ENCODE measurements at regions not wholly inside any gene's neighbourhood (a gene's known extent, or its start where the extent isn't known, plus 50 kb on each side); places are given as distances from the start of the nearest gene placed in this dataset.
"Not testable (repeated sequence)": the region's sequence is repeated elsewhere in the genome, so short reads cannot be mapped to it uniquely, and the experiment has no call there.

GRCh38 chr9:66046992-66047391 is 310.0 kb downstream of the FOXD4L4 start:
- not testable (repeated sequence) for H3K27me3 Mint-ChIP-seq; H3K4me1 Mint-ChIP-seq (ENCODE audit: low read depth); H3K36me3 Mint-ChIP-seq (ENCODE audit: low read depth); DNase-seq; H3K4me3 Mint-ChIP-seq; H3K27ac Mint-ChIP-seq; H3K9me3 Mint-ChIP-seq

DNA sequence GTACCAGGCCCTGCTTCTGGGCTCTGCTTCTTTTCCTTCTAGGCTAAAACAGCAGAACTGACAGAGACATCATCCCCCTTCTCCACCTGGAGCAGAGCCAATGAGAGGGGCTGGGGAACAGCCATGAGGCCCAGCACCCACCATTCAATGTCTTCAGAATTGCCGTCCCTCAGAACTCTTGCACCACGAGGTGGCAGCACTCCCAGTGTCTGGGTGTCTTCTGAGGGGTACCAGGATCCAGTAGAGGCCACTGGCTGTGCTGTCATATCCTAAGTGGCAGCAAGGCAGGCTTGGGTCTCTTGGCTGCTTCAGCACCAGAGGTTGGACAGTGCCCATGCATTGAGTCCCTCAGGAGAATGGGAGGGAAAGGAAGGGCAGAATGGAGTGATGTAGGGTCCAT is 312.8 kb downstream of the FOXD4L4 start:
- H3K4me1 Mint-ChIP-seq (ENCODE audit: low read depth); H3K36me3 Mint-ChIP-seq (ENCODE audit: low read depth); H3K9me3 Mint-ChIP-seq; DNase-seq; H3K27me3 Mint-ChIP-seq; H3K27ac Mint-ChIP-seq; H3K4me3 Mint-ChIP-seq: not testable (repeated sequence)

- not testable (repeated sequence) for H3K27ac Mint-ChIP-seq; H3K27me3 Mint-ChIP-seq; H3K9me3 Mint-ChIP-seq; H3K4me1 Mint-ChIP-seq (ENCODE audit: low read depth); DNase-seq; H3K36me3 Mint-ChIP-seq (ENCODE audit: low read depth); H3K4me3 Mint-ChIP-seq
Observed at GRCh38 chr9:66054705-66055104, 317.8 kb downstream of the FOXD4L4 start.

- not testable (repeated sequence) for DNase-seq; H3K4me3 Mint-ChIP-seq; H3K9me3 Mint-ChIP-seq; H3K36me3 Mint-ChIP-seq (ENCODE audit: low read depth); H3K4me1 Mint-ChIP-seq (ENCODE audit: low read depth); H3K27ac Mint-ChIP-seq; H3K27me3 Mint-ChIP-seq
Observed at GRCh38 chr9:66060681-66061080, 323.7 kb downstream of the FOXD4L4 start.

DNA sequence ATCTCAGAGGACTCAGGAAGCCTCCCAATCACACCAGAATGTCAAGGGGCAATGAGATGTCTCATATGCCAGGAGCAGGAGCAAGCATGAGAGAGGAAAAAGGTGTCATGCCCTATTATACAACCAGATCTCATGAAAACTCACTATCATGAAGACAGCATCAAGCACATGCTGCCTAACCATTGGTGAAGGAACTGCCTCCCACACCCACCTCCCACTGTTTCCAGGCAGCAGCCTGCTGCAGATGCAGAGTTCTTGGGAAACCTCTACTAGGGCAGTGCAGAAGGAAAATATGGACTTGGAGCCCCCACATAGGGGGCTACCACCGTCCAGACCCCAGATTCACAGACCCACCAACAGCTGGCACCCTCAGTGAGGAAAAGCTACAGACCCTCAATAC is 326.9 kb downstream of the FOXD4L4 start:
- H3K27me3 Mint-ChIP-seq, H3K9me3 Mint-ChIP-seq, H3K27ac Mint-ChIP-seq: not testable (repeated sequence)

GRCh38 chr9:66065735-66066134 is 328.8 kb downstream of the FOXD4L4 start:
- H3K4me1 Mint-ChIP-seq (ENCODE audit: low read depth); H3K27me3 Mint-ChIP-seq: not testable (repeated sequence)

More for the DNA sequence above, 326.9 kb downstream of the FOXD4L4 start:
- H3K4me3 Mint-ChIP-seq; H3K4me1 Mint-ChIP-seq (ENCODE audit: low read depth); DNase-seq; H3K36me3 Mint-ChIP-seq (ENCODE audit: low read depth): not testable (repeated sequence)

GRCh38 chr9:66067231-66067630 is 330.3 kb downstream of the FOXD4L4 start:
- H3K27me3 Mint-ChIP-seq; H3K9me3 Mint-ChIP-seq; H3K4me3 Mint-ChIP-seq; H3K36me3 Mint-ChIP-seq (ENCODE audit: low read depth); H3K27ac Mint-ChIP-seq; H3K4me1 Mint-ChIP-seq (ENCODE audit: low read depth): not testable (repeated sequence)
- peak; percentile 25 for DNase-seq

More at GRCh38 chr9:66065735-66066134, 328.8 kb downstream of the FOXD4L4 start:
- H3K4me3 Mint-ChIP-seq; H3K9me3 Mint-ChIP-seq; H3K27ac Mint-ChIP-seq; H3K36me3 Mint-ChIP-seq (ENCODE audit: low read depth): not testable (repeated sequence)
- DNase-seq: peak; percentile 22

DNA sequence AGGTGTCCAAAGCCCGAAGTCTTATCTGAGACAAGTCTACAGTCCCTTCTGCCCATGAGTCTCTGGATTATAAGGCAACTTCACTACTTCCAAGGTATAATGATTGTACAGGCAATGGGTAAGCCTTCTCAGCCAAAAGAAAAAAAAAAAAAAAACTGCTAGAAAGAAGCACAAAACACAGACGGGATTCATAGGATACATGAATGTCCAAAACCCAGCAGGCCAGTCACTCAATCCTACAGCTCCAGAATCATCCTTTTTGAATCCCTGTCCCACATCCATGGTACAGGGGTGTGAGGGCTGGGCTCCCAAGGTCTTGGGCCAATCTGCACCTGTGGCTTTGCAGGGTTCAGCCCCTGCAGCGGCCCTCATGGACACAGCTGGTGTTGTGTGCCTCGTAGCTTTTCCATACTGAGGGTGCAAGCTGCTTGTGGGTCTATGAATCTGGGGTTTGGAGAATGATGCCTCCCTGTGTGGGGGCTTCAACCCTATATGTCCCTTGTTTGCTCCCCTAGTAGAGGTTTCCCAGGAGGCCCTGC is 331.6 kb downstream of the FOXD4L4 start:
- not testable (repeated sequence) for H3K4me1 Mint-ChIP-seq (ENCODE audit: low read depth); H3K4me3 Mint-ChIP-seq; H3K27ac Mint-ChIP-seq; H3K27me3 Mint-ChIP-seq; H3K36me3 Mint-ChIP-seq (ENCODE audit: low read depth); DNase-seq; H3K9me3 Mint-ChIP-seq

DNA sequence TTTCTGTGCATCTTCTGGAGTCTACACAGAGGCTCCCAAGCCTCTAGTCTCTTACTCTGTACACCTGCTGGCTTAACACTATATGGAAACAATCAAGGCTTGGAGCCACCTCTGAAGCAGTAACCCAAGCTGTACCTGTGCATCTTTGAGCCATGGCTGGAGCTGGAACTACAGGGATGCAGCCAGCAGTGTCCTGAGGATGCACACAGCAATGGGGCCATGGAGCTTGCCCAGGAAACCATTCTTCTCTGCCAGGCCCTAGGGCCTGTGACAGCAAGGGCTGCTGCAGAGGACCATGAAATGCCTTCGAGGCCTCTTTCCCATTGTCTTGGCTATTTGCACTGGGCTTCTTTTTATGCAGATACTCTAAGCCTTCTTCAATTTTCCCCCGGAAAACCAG is 332.1 kb downstream of the FOXD4L4 start:
- H3K27ac Mint-ChIP-seq; H3K36me3 Mint-ChIP-seq (ENCODE audit: low read depth); H3K27me3 Mint-ChIP-seq; H3K4me3 Mint-ChIP-seq; H3K4me1 Mint-ChIP-seq (ENCODE audit: low read depth); H3K9me3 Mint-ChIP-seq: not testable (repeated sequence)
- peak; percentile 15 for DNase-seq

DNA sequence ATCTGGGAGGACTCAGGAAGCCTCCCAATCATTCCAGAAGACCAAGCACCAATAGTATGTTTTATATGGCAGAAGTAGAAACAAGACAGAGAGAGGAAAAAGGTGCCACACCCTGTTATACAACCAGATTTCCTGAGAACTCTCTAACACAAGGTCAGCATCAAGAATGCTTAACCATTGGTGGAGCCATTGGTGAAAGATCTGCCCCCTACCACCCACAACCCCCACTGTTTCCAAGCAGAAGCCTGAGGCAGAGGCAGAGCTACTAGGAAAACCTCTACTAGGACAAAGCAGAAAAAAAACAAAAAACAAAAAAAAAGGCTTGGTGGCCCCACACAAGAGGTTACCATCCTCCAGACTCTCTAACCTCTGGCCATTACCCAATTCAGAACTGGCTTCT is 336.2 kb downstream of the FOXD4L4 start:
- not testable (repeated sequence) for H3K4me3 Mint-ChIP-seq; H3K4me1 Mint-ChIP-seq (ENCODE audit: low read depth); DNase-seq; H3K27me3 Mint-ChIP-seq; H3K9me3 Mint-ChIP-seq; H3K27ac Mint-ChIP-seq; H3K36me3 Mint-ChIP-seq (ENCODE audit: low read depth)

DNA sequence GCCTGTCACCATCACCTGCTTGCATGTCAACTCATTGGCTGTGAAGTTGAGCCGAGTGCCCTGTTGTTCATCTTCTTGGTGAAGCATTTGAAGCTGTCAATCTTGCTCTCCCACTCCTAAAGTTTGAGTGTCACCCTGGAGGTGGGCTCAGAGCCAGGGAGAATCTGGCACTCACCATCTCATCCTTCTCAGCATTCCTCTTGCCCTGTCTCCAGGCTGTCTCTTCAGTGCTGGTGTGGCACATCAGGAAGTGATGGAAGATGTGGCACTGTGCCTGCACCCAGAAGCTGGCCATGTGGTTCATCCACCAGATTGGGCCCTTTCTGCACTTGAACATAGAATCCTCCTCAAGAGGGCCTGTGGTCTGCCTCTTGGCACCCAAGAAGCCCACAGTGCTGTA is 345.9 kb downstream of the FOXD4L4 start:
- H3K27ac Mint-ChIP-seq; H3K4me3 Mint-ChIP-seq; H3K4me1 Mint-ChIP-seq (ENCODE audit: low read depth); H3K9me3 Mint-ChIP-seq; DNase-seq; H3K36me3 Mint-ChIP-seq (ENCODE audit: low read depth); H3K27me3 Mint-ChIP-seq: not testable (repeated sequence)
